NT2/D1 (cell line): ENCODE measurements at regions not wholly inside any gene's neighbourhood (a gene's known extent, or its start where the extent isn't known, plus 50 kb on each side); places are given as distances from the start of the nearest gene placed in this dataset.

Experiments
- SUZ12 ChIP-seq: IDR thresholded peaks from 2 replicates; pipeline ENCODE4 v1.6.1; 2011; ENCODE audit not compliant: insufficient read length, insufficient read depth; ENCODE audit errors: extremely low read depth
- YY1 ChIP-seq: IDR thresholded peaks from 2 replicates; pipeline ENCODE4 v1.6.1; 2011; ENCODE audit not compliant: insufficient read length, insufficient read depth
- ZNF274 ChIP-seq: IDR thresholded peaks from 2 replicates; pipeline ENCODE4 v1.6.1; 2011; ENCODE audit warnings: mild to moderate bottlenecking, low read depth, low read length

DNA sequence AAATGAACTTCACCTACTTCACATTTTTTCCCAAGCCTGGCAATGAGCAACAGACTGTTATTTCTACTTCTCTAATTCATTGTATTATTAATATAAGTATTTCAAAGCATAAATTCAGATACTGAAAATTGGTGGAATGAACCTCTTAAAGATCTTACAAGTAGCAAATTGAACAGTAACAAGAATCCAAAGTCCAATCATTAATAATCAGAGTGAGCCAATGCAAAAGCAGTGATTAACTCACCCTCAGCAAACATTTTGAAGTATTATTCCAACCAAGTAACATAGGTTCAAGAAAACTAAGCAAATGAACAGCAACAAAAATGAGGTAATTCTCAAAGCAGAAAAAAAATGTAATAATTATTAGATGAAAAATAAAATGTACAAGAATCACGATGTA, 288.1 kb upstream of the ZC3H15 start:
- TF ChIP-seq SUZ12 (no peak), YY1 (no peak), ZNF274 (no peak)
